Cardiac muscle cell (in vitro differentiated cells and primary cell): ENCODE measurements at regions not wholly inside any gene's neighbourhood (a gene's known extent, or its start where the extent isn't known, plus 50 kb on each side); places are given as distances from the start of the nearest gene placed in this dataset.
A peak's percentile ranks its signal among the peaks of the same experiment; 100 is the strongest.

ENCODE experiments used
- DNase-seq, 2 donors: peaks; one replicate each; pipeline versions ENCODE4 v3.0.0 to v3.0.0-alpha.2; 2010 to 2017; ENCODE audit warnings: low read depth in 1 of 2, low spot score in 1 of 2
- H3K27ac ChIP-seq: fragments of 200-600 bp; sonication (generic); 2 replicates; pipeline ENCODE4 v1.5.1; 2016
- H3K27me3 ChIP-seq: fragments of 200-600 bp; sonication (generic); 2 replicates; pipeline ENCODE4 v1.6.0; 2016; ENCODE audit warnings: control low read depth
- H3K36me3 ChIP-seq: fragments of 200-600 bp; sonication (generic); 2 replicates; pipeline ENCODE4 v1.5.1; 2016; ENCODE audit warnings: control low read depth
- H3K4me1 ChIP-seq: fragments of 200-600 bp; sonication (generic); 2 replicates; pipeline ENCODE4 v1.8.1; 2017; ENCODE audit warnings: low read depth, mild to moderate bottlenecking, mixed run types
- H3K4me3 ChIP-seq: fragments of 200-600 bp; sonication (generic); 2 replicates; pipeline ENCODE4 v1.5.1; 2016; ENCODE audit warnings: mild to moderate bottlenecking
- H3K9me3 ChIP-seq: fragments of 200-600 bp; sonication (generic); 2 replicates; pipeline ENCODE4 v1.5.1; 2017; ENCODE audit warnings: low read depth, mild to moderate bottlenecking, control low read depth
- TF ChIP-seq, protein P1 (sequence below): IDR thresholded peaks from 2 replicates; pipeline ENCODE4 v1.5.1; 2012; ENCODE audit warnings: low read depth, mild to moderate bottlenecking, low read length

DNA sequence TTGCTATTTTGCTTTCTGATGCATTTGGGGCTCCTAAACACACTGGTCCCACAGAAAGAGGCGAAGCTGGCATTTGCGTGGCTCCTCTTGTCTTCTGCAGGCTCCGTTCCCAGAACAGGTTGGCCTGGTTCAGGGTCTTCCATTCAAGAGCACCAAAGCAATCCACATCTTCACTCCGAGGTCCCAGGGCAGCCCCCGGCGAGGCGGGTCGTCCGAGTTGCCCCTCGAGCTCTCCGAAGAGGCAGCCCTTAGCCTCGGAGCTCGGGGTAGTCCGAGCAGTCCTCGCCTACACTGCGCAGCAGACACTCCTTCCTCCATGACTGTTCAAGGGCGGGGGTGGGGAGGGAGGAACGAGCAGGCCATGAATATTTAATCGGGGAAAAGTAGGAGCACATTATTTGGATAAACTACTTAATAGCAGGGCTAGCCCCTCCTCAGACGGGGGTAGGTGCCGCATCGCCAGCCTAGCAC is 321.3 kb downstream of the BLID start:
- H3K4me3 ChIP-seq: no peak overlapping the region

DNA sequence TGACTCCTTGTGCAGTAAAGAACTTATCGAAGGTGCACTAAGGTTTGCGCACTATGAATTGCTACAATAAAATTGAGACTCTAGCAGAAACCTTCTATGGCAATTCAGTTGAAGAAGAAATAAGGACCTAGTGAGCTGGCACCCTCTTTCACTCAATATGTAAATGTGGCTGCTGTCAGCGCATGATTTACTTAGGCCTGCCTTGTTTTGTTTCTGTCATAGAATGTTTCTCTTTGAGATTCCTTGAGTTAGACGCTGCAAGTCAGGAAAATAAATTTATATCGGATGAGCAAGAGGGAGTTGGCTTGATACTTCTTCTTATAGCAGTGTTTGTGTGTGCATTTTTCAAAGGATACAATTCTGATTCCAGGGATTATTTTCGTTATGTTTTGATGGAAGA is 322.1 kb downstream of the BLID start:
- peaks cover 7% of the 10 kb centered on the region for H3K4me1 ChIP-seq
- no peak overlapping the region for H3K27ac ChIP-seq
- TF ChIP-seq, protein P1, sequence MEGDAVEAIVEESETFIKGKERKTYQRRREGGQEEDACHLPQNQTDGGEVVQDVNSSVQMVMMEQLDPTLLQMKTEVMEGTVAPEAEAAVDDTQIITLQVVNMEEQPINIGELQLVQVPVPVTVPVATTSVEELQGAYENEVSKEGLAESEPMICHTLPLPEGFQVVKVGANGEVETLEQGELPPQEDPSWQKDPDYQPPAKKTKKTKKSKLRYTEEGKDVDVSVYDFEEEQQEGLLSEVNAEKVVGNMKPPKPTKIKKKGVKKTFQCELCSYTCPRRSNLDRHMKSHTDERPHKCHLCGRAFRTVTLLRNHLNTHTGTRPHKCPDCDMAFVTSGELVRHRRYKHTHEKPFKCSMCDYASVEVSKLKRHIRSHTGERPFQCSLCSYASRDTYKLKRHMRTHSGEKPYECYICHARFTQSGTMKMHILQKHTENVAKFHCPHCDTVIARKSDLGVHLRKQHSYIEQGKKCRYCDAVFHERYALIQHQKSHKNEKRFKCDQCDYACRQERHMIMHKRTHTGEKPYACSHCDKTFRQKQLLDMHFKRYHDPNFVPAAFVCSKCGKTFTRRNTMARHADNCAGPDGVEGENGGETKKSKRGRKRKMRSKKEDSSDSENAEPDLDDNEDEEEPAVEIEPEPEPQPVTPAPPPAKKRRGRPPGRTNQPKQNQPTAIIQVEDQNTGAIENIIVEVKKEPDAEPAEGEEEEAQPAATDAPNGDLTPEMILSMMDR: no peak
- H3K36me3 ChIP-seq: no peaks in the 10 kb centered on the region
- DNase-seq: no peak
- no peaks in the 10 kb centered on the region for H3K27me3 ChIP-seq
- no peaks in the 10 kb centered on the region for H3K9me3 ChIP-seq
- no peak overlapping the region for H3K4me3 ChIP-seq

More for the DNA sequence above, 321.3 kb downstream of the BLID start:
- Histone ChIP-seq H3K9me3 (no peaks in the 10 kb centered on the region), H3K27ac (no peak overlapping the region), H3K27me3 (no peaks in the 10 kb centered on the region), H3K4me1 (peaks cover 7% of the 10 kb centered on the region), H3K36me3 (no peaks in the 10 kb centered on the region)
- no peak for DNase-seq
- TF ChIP-seq, protein P1: no peak

DNA sequence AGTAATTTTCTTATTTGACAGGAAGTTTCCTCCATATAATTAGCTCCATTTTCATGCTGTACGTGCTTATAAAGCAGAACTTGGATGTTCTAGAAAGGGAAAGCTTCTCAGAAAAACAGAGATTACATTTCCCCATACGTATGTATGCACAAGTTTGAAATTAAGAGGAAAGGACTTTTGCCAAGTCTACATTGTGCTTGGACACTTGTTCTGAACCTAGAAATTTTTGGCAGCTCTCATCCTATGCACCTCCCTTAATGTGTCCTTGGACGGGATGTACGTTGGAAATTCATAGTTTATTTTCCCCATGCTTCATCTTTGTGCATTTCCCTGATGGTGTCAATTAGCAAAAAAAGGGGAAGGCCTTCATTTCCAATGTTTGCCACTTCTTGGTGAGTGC is 322.7 kb downstream of the BLID start:
- H3K9me3 ChIP-seq: no peaks in the 10 kb centered on the region
- DNase-seq: peak in 1 of 2 donors; percentile 9
- peaks cover 7% of the 10 kb centered on the region for H3K4me1 ChIP-seq
- H3K27me3 ChIP-seq: no peaks in the 10 kb centered on the region
- no peak overlapping the region for H3K27ac ChIP-seq
- H3K4me3 ChIP-seq: no peak overlapping the region
- no peaks in the 10 kb centered on the region for H3K36me3 ChIP-seq
- TF ChIP-seq, protein P1: no peak

DNA sequence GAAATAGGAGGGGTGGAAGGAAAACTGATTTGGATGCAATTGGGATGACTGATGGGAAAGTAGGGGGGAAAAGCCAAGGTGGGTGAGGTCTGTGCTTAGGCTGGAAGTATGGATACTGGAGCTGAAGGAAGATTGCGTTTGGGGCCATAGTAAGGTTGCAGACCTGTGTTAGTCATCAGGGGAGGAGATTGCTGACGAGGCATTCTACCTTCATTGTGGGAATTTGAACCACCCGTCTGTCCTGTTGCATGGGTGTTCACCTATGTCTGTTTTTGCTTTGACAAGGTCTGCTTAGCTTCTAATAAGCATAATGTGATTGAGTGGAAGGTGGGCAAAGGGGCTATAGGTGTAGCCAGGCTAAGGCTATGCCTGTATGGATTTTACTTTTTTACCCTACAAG is 323.8 kb downstream of the BLID start:
- Histone ChIP-seq H3K4me3 (no peak overlapping the region), H3K4me1 (no peaks in the 10 kb centered on the region), H3K27me3 (no peaks in the 10 kb centered on the region), H3K36me3 (no peaks in the 10 kb centered on the region), H3K27ac (no peak overlapping the region), H3K9me3 (no peaks in the 10 kb centered on the region)
- TF ChIP-seq, protein P1: no peak
- DNase-seq: no peak

DNA sequence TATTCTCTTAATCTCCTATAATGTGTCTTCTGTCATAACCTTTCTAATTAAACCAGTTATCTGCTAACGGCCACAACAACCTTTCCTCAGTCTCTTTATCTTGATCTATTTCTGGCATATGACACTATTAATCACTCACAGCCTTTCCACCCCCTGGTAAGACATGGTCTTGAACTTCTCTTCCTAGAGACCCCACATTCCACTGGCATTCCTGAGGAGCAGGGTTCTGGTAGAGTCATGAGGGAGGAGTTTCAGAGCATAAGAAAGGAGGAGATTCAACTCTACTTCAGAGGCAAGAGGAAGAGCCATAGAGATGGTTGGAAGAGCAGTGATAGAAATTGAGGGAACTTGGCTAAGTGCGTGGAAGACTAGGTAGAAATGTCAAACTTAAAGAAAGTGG is 325.6 kb downstream of the BLID start:
- Histone ChIP-seq H3K4me3 (no peak overlapping the region), H3K9me3 (no peaks in the 10 kb centered on the region), H3K36me3 (no peaks in the 10 kb centered on the region), H3K27ac (no peak overlapping the region), H3K4me1 (no peaks in the 10 kb centered on the region), H3K27me3 (no peaks in the 10 kb centered on the region)
- TF ChIP-seq, protein P1: no peak
- DNase-seq: no peak

DNA sequence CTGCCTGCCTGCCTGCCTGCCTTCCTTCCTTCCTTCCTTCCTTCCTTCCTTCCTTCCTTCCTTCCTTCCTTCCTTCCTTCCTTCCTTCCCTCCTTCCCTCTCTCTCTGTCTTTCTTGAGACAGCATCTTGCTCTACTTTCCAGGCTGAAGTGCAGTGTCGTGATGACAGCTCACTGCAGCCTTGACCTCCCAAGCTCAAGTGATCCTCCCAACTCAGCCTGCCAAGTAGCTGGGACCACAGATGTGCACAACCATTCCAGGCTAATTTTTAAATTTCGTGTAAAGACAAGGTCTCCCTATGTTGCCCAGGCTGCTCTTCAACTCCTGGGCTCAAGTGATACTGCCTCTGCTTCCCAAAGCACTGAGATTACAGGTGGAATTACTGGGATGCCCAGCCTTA is 328.2 kb upstream of the SORL1-AS1 start:
- Histone ChIP-seq H3K4me1 (no peaks in the 10 kb centered on the region), H3K27me3 (no peaks in the 10 kb centered on the region), H3K9me3 (no peaks in the 10 kb centered on the region), H3K27ac (no peak overlapping the region), H3K36me3 (no peaks in the 10 kb centered on the region), H3K4me3 (no peak overlapping the region)
- DNase-seq: no peak
- TF ChIP-seq, protein P1: no peak
